Testis (tissue), 2 donors: ENCODE measurements at regions not wholly inside any gene's neighbourhood (a gene's known extent, or its start where the extent isn't known, plus 50 kb on each side); places are given as distances from the start of the nearest gene placed in this dataset.

ENCODE experiments used
- POLR2A ChIP-seq: fragments of 450-650 bp; IDR thresholded peaks from one replicate; pipeline ENCODE4 v1.6.1; 2017; ENCODE audit warnings: antibody characterized with exemption, mild to moderate bottlenecking, moderate library complexity
- TF ChIP-seq, protein P1 (sequence below), 3 experiments: fragments of 450-650 bp in 2 of 3; fragments of 200-600 bp in 1 of 3; sonication (generic) in 1 of 3; IDR thresholded peaks; one replicate each; pipeline ENCODE4 v1.5.1; 2016 to 2019; ENCODE audit warnings: antibody characterized with exemption in 3 of 3, mild to moderate bottlenecking in 2 of 3, moderate library complexity in 1 of 3

GRCh38 chr13:63840551-63841421 lies 2425.1 kb upstream of the PCDH20 start:
- TF ChIP-seq, protein P1, sequence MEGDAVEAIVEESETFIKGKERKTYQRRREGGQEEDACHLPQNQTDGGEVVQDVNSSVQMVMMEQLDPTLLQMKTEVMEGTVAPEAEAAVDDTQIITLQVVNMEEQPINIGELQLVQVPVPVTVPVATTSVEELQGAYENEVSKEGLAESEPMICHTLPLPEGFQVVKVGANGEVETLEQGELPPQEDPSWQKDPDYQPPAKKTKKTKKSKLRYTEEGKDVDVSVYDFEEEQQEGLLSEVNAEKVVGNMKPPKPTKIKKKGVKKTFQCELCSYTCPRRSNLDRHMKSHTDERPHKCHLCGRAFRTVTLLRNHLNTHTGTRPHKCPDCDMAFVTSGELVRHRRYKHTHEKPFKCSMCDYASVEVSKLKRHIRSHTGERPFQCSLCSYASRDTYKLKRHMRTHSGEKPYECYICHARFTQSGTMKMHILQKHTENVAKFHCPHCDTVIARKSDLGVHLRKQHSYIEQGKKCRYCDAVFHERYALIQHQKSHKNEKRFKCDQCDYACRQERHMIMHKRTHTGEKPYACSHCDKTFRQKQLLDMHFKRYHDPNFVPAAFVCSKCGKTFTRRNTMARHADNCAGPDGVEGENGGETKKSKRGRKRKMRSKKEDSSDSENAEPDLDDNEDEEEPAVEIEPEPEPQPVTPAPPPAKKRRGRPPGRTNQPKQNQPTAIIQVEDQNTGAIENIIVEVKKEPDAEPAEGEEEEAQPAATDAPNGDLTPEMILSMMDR (IDR thresholded peaks at IDR 0.05), result no peak
- no peak for TF ChIP-seq POLR2A
